Lung (tissue), 11 donors: ENCODE measurements at regions not wholly inside any gene's neighbourhood (a gene's known extent, or its start where the extent isn't known, plus 50 kb on each side); places are given as distances from the start of the nearest gene placed in this dataset.

Experiments
- ATAC-seq: fragments of 200-7000 bp; cut with Tn5 transposase; one replicate; pipeline ENCODE4 v1.9.1; 2020; ENCODE audit warnings: moderate number of reproducible peaks; ENCODE audit not compliant: insufficient read depth, low FRiP score
- DNase-seq, 3 donors: peaks; one replicate each; pipeline ENCODE4 v3.0.0-alpha.2; 2013 to 2017
- H3K27ac ChIP-seq, 2 donors: one replicate each; pipeline ENCODE4 v1.5.1; 2013; ENCODE audit warnings: mild to moderate bottlenecking in 2 of 2, moderate library complexity in 2 of 2, control low read depth in 1 of 2, inconsistent platforms in 1 of 2, low read depth in 1 of 2, low read length in 1 of 2
- H3K27me3 ChIP-seq, 3 donors: one replicate each; pipeline ENCODE4 v1.5.1; 2013; ENCODE audit warnings: low read length in 2 of 3; ENCODE audit not compliant: control insufficient read depth in 3 of 3, insufficient read depth in 3 of 3
- H3K36me3 ChIP-seq, 4 donors: one replicate each; pipeline ENCODE4 v1.5.1; 2013; ENCODE audit warnings: low read length in 4 of 4, mild to moderate bottlenecking in 1 of 4, moderate library complexity in 1 of 4; ENCODE audit not compliant: control insufficient read depth in 4 of 4, insufficient read depth in 4 of 4
- H3K4me1 ChIP-seq, 5 donors: one replicate each; pipeline ENCODE4 v1.5.1; 2013; ENCODE audit warnings: low read length in 5 of 5, mild to moderate bottlenecking in 2 of 5, moderate library complexity in 1 of 5; ENCODE audit not compliant: control insufficient read depth in 5 of 5, insufficient read depth in 5 of 5
- H3K4me3 ChIP-seq: one replicate; pipeline ENCODE4 v1.5.1; 2013; ENCODE audit warnings: mild to moderate bottlenecking, control low read depth, moderate library complexity
- H3K9ac ChIP-seq, 2 donors: one replicate each; pipeline ENCODE4 v1.5.1; 2013; ENCODE audit warnings: low read length in 2 of 2, control low read depth in 1 of 2; ENCODE audit not compliant: insufficient read depth in 1 of 2
- H3K9me3 ChIP-seq, 4 donors: one replicate each; pipeline ENCODE4 v1.5.1; 2013; ENCODE audit warnings: low read length in 3 of 4, mild to moderate bottlenecking in 1 of 4, moderate library complexity in 1 of 4; ENCODE audit not compliant: control insufficient read depth in 4 of 4, insufficient read depth in 3 of 4
- CTCF ChIP-seq: IDR thresholded peaks from 2 replicates; pipeline ENCODE4 v1.5.1; 2012; ENCODE audit warnings: mild to moderate bottlenecking; ENCODE audit errors: control extremely low read depth, extremely low read depth
- WGBS, 2 donors: extraction: QIAGEN DNeasy Blood & Tissue Kit; methylation state at CpG; one replicate each; pipeline ENCODE4 v1.1.7; 2013; 5-methylcytosine and 5-hydroxymethylcytosine counted together
- donor health status: control.
- donor health status: control.
- donor health status: Bipolar disorder and iron deficiency.
- donor health status: healthy.
- donor health status: DM: yes; HTN: yes; CAD: no.

GRCh38 chr9:16258708-16259107 is 611.8 kb downstream of the BNC2 start:
- no peaks in the 10 kb centered on the region for H3K27me3 ChIP-seq
- 23 to 45% methylated on average over 8 of the region's 8 CpGs for WGBS, 2 donors
- TF ChIP-seq CTCF: no peak
- no peaks in the 10 kb centered on the region for H3K36me3 ChIP-seq
- DNase-seq: no peak
- no peak overlapping the region for H3K4me3 ChIP-seq
- no peak for ATAC-seq
- no peak overlapping the region for H3K27ac ChIP-seq
- peaks cover 0 to 11% (median 0%) of the 10 kb centered on the region in 5 donors for H3K4me1 ChIP-seq
- no peak overlapping the region for H3K9ac ChIP-seq
- H3K9me3 ChIP-seq: no peaks in the 10 kb centered on the region

- Histone ChIP-seq H3K4me1 (peaks cover 0 to 20% (median 0%) of the 10 kb centered on the region in 5 donors), H3K9ac (no peak overlapping the region), H3K9me3 (no peaks in the 10 kb centered on the region), H3K4me3 (no peak overlapping the region), H3K27me3 (no peaks in the 10 kb centered on the region), H3K36me3 (no peaks in the 10 kb centered on the region), H3K27ac (no peak overlapping the region)
- DNase-seq: no peak
- no peak for ATAC-seq
- no peak for TF ChIP-seq CTCF
- 38 to 57% methylated on average over 14 of the region's 14 CpGs for WGBS, 2 donors
Measured at GRCh38 chr9:16262477-16263261, 607.8 kb downstream of the BNC2 start.

- H3K27me3 ChIP-seq: no peaks in the 10 kb centered on the region
- no peak overlapping the region for H3K27ac ChIP-seq
- no peak overlapping the region for H3K4me3 ChIP-seq
- no peak for TF ChIP-seq CTCF
- H3K36me3 ChIP-seq: no peaks in the 10 kb centered on the region
- H3K9ac ChIP-seq: no peak overlapping the region
- H3K9me3 ChIP-seq: no peaks in the 10 kb centered on the region
- WGBS, 2 donors: 89 to 93% methylated on average over 5 of the region's 5 CpGs
- peaks cover 0 to 24% (median 0%) of the 10 kb centered on the region in 5 donors for H3K4me1 ChIP-seq
- DNase-seq: no peak
- ATAC-seq: no peak
Measured at GRCh38 chr9:16265688-16266087, 604.8 kb downstream of the BNC2 start.
